ENCODE measurements at regions not wholly inside any gene's neighbourhood (a gene's known extent, or its start where the extent isn't known, plus 50 kb on each side); places are given as distances from the start of the nearest gene placed in this dataset.

- TF ChIP-seq CTCF (conservative IDR thresholded peaks at IDR 0.05; ENCODE audit: low read length) (no peak), EZH2phosphoT487 (IDR thresholded peaks at IDR 0.05; ENCODE audit: borderline replicate concordance) (no peak)
Measured at GRCh38 chr10:107557916-107558315, 393.4 kb upstream of the SORCS1 start.

Measured in Loucy (cell line).